Endothelial cell of hepatic sinusoid (primary cell): ENCODE measurements at regions not wholly inside any gene's neighbourhood (a gene's known extent, or its start where the extent isn't known, plus 50 kb on each side); places are given as distances from the start of the nearest gene placed in this dataset.
"Not testable (repeated sequence)": the region's sequence is repeated elsewhere in the genome, so short reads cannot be mapped to it uniquely, and the experiment has no call there.

Experiments
- in situ Hi-C: cut with HindIII; loops from 2 replicates; pipeline ENCODE4 v1.10.0; 2017; ENCODE audit warnings: low sequenced_read_pairs

GRCh38 chr4:179728305-179728704 lies 2286.1 kb upstream of the AGA start:
- in situ Hi-C loops, result no loop called here

- in situ Hi-C loops, result not testable (repeated sequence)
Measured at GRCh38 chr4:179736820-179737219, 2294.6 kb upstream of the AGA start.

GRCh38 chr4:179738822-179739221 lies 2296.6 kb upstream of the AGA start:
- in situ Hi-C loops, result no loop called here

- in situ Hi-C loops, result no loop called here
Measured at GRCh38 chr4:179747218-179747910, 2305.1 kb upstream of the AGA start.

GRCh38 chr4:179748837-179749236 lies 2306.6 kb upstream of the AGA start:
- in situ Hi-C loops, result no loop called here

- in situ Hi-C loops, result no loop called here
Measured at GRCh38 chr4:179750374-179750773, 2308.1 kb upstream of the AGA start.

- in situ Hi-C loops, result no loop called here
Measured at GRCh38 chr4:179751669-179752068, 2309.4 kb upstream of the AGA start.

- in situ Hi-C loops, result no loop called here
Measured at GRCh38 chr4:179755322-179755721, 2313.1 kb upstream of the AGA start.

GRCh38 chr4:179757641-179758040 lies 2315.4 kb upstream of the AGA start:
- in situ Hi-C loops, result no loop called here

GRCh38 chr4:179762840-179763239 lies 2320.6 kb upstream of the AGA start:
- in situ Hi-C loops, result no loop called here

GRCh38 chr4:179766938-179767337 lies 2324.7 kb upstream of the AGA start:
- in situ Hi-C loops, result no loop called here

GRCh38 chr4:179768996-179769395 lies 2326.8 kb upstream of the AGA start:
- in situ Hi-C loops, result no loop called here

GRCh38 chr4:179797738-179798137 lies 2355.5 kb upstream of the AGA start:
- in situ Hi-C loops, result no loop called here

GRCh38 chr4:179803857-179804256 lies 2361.6 kb upstream of the AGA start:
- in situ Hi-C loops, result no loop called here

GRCh38 chr4:179804440-179804839 lies 2362.2 kb upstream of the AGA start:
- in situ Hi-C loops, result no loop called here

- in situ Hi-C loops, result no loop called here
Measured at GRCh38 chr4:179817317-179817716, 2375.1 kb upstream of the AGA start.

GRCh38 chr4:179823342-179823741 lies 2381.1 kb upstream of the AGA start:
- in situ Hi-C loops, result no loop called here

GRCh38 chr4:179831274-179831673 lies 2389.0 kb upstream of the AGA start:
- in situ Hi-C loops, result no loop called here

- in situ Hi-C loops, result no loop called here
Measured at GRCh38 chr4:179836179-179837075, 2394.2 kb upstream of the AGA start.

GRCh38 chr4:179843370-179843769 lies 2399.8 kb upstream of the TENM3 start:
- in situ Hi-C loops, result no loop called here

- in situ Hi-C loops, result no loop called here
Measured at GRCh38 chr4:179855469-179855868, 2387.7 kb upstream of the TENM3 start.

GRCh38 chr4:179858221-179858620 lies 2385.0 kb upstream of the TENM3 start:
- in situ Hi-C loops, result no loop called here
